GM23248 (cell line): ENCODE measurements at regions not wholly inside any gene's neighbourhood (a gene's known extent, or its start where the extent isn't known, plus 50 kb on each side); places are given as distances from the start of the nearest gene placed in this dataset.
"Not testable (repeated sequence)": the region's sequence is repeated elsewhere in the genome, so short reads cannot be mapped to it uniquely, and the experiment has no call there.

Source experiments
- EZH2 ChIP-seq: fragments of 200-600 bp; sonication (generic); IDR thresholded peaks from 2 replicates; pipeline ENCODE4 v1.6.1; 2018; ENCODE audit warnings: antibody characterized with exemption, mild to moderate bottlenecking; ENCODE audit not compliant: insufficient read depth, poor library complexity, severe bottlenecking
- EZH2phosphoT487 ChIP-seq: fragments of 200-600 bp; sonication (generic); IDR thresholded peaks from 2 replicates; pipeline ENCODE4 v1.6.1; 2018; ENCODE audit warnings: antibody characterized with exemption, moderate library complexity, mild to moderate bottlenecking, low read depth; ENCODE audit not compliant: insufficient read depth

DNA sequence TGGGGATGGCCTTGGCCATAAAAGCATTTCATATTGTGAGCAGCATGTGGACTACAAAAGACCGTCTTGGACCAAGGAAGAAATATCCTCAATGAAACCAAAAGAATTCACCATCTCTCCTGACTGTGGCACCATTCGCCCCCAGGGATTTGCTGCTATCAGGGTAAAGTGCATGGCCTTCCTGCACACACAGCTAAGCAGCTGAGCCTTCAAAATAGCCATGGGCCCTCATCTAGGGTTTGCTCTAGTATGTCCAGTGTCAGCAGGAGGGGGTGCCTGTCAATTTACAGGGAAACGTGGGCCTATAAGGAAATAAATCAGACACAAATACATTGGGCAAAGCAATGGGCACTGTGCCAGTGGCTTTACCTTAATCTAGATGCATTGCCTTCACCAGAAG lies 296.6 kb upstream of the NBPF12 start:
- TF ChIP-seq EZH2, EZH2phosphoT487: not testable (repeated sequence)
